SK-N-SH (cell line): ENCODE measurements at regions not wholly inside any gene's neighbourhood (a gene's known extent, or its start where the extent isn't known, plus 50 kb on each side); places are given as distances from the start of the nearest gene placed in this dataset.

Source experiments
- CTCF ChIA-PET: fragments of 300-600, 350-600 bp; formaldehyde crosslinking; extraction: SDS; loops from one replicate; lab custom pipeline; 2021; lab: Yijun Ruan, JAX
- POLR2A ChIA-PET: fragments of 350-600 bp; sonication (Branson Sonifier 250); formaldehyde crosslinking; extraction: SDS; loops from one replicate; lab custom pipeline; 2020; ENCODE audit warnings: antibody characterized with exemption, inconsistent platforms; lab: Yijun Ruan, JAX
- DNase-seq: peaks from one replicate; pipeline ENCODE4 v3.0.0; 2012
- H2AFZ ChIP-seq: fragments of 200-600 bp; sonication (generic); 2 replicates; pipeline ENCODE4 v1.8.1; 2016; ENCODE audit warnings: antibody characterized with exemption, mild to moderate bottlenecking, low read depth
- H3F3A ChIP-seq: fragments of 200-600 bp; sonication (generic); replicated peaks from 2 replicates; pipeline ENCODE3; 2016; ENCODE audit warnings: antibody characterized with exemption, mild to moderate bottlenecking; ENCODE audit not compliant: insufficient read depth
- H3K27ac ChIP-seq, 2 experiments: fragments of 200-500 bp in 1 of 2; fragments of 200-600 bp in 1 of 2; sonication (Bioruptor generic) in 1 of 2; sonication (generic), shearing (Covaris generic) in 1 of 2; 2 replicates each; pipeline versions ENCODE4 v1.5.1 to v1.6.1; 2014 to 2016; ENCODE audit warnings: low read depth in 2 of 2, inconsistent platforms in 1 of 2, low read length in 1 of 2, mild to moderate bottlenecking in 1 of 2, mixed read lengths in 1 of 2
- H3K27me3 ChIP-seq: fragments of 200-600 bp; sonication (generic), shearing (Covaris generic); 2 replicates; pipeline ENCODE4 v1.6.1; 2016; ENCODE audit warnings: mixed run types; ENCODE audit not compliant: insufficient read depth
- H3K36me3 ChIP-seq, 2 experiments: fragments of 200-500 bp in 1 of 2; fragments of 200-600 bp in 1 of 2; sonication (Bioruptor generic) in 1 of 2; sonication (generic) in 1 of 2; replicated peaks in 1 of 2; 2 replicates each; pipeline versions ENCODE3 to v1.5.1; 2014 to 2016; ENCODE audit warnings: low read length in 1 of 2, mild to moderate bottlenecking in 1 of 2; ENCODE audit not compliant: insufficient read depth in 2 of 2, control insufficient read depth in 1 of 2
- H3K4me1 ChIP-seq, 2 experiments: fragments of 200-500 bp in 1 of 2; fragments of 200-600 bp in 1 of 2; sonication (Bioruptor generic) in 1 of 2; sonication (generic), shearing (Covaris generic) in 1 of 2; 2 replicates each; pipeline versions ENCODE4 v1.5.1 to v1.6.1; 2014 to 2016; ENCODE audit warnings: low read depth in 1 of 2, low read length in 1 of 2, mixed run types in 1 of 2; ENCODE audit not compliant: insufficient read depth in 2 of 2, control insufficient read depth in 1 of 2
- H3K4me2 ChIP-seq: fragments of 200-600 bp; sonication (generic), shearing (Covaris generic); 2 replicates; pipeline ENCODE4 v1.6.1; 2017; ENCODE audit warnings: mixed run types
- H3K4me3 ChIP-seq, 2 experiments: fragments of 200-500 bp in 1 of 2; fragments of 200-600 bp in 1 of 2; sonication (Bioruptor generic) in 1 of 2; sonication (generic), shearing (Covaris generic) in 1 of 2; 2 replicates each; pipeline versions ENCODE4 v1.5.1 to v1.8.1; 2014 to 2016; ENCODE audit warnings: low read depth in 2 of 2, inconsistent platforms in 1 of 2, low read length in 1 of 2, mild to moderate bottlenecking in 1 of 2, mixed read lengths in 1 of 2, moderate library complexity in 1 of 2
- H3K79me2 ChIP-seq: fragments of 200-600 bp; sonication (generic); 2 replicates; pipeline ENCODE4 v1.8.1; 2017; ENCODE audit warnings: mild to moderate bottlenecking; ENCODE audit not compliant: insufficient read depth
- H3K9ac ChIP-seq: fragments of 200-600 bp; sonication (generic); 2 replicates; pipeline ENCODE4 v1.6.1; 2017; ENCODE audit warnings: mixed run types
- H3K9me2 ChIP-seq: fragments of 200-600 bp; sonication (generic); 2 replicates; pipeline ENCODE4 v1.6.1; 2017; ENCODE audit warnings: mixed run types
- H3K9me3 ChIP-seq: fragments of 200-600 bp; sonication (generic); 2 replicates; pipeline ENCODE4 v1.6.1; 2017; ENCODE audit warnings: mixed run types, mild to moderate bottlenecking, moderate library complexity
- H4K20me1 ChIP-seq: fragments of 200-600 bp; sonication (generic); 2 replicates; pipeline ENCODE4 v1.6.1; 2017; ENCODE audit warnings: mild to moderate bottlenecking, mixed run types; ENCODE audit not compliant: insufficient read depth
- CTCF ChIP-seq: fragments of 200-600 bp; sonication (generic); IDR thresholded peaks from 2 replicates; pipeline ENCODE4 v1.6.1; 2017; ENCODE audit warnings: antibody characterized with exemption, mild to moderate bottlenecking, moderate library complexity
- EP300 ChIP-seq, 2 experiments: IDR thresholded peaks; 2 replicates each; pipeline versions ENCODE4 v1.4.0 to v1.6.1; 2012; ENCODE audit warnings: borderline replicate concordance in 1 of 2, low read depth in 1 of 2, low read length in 1 of 2
- FOXJ3 ChIP-seq: sonication (generic); formaldehyde crosslinking; IDR thresholded peaks from 2 replicates; pipeline ENCODE4 v1.5.1; 2020; ENCODE audit warnings: mild to moderate bottlenecking, missing genetic modification reagents
- FOXM1 ChIP-seq: IDR thresholded peaks from 2 replicates; pipeline ENCODE4 v1.4.0; 2012; ENCODE audit warnings: low read depth, mild to moderate bottlenecking
- MEF2A ChIP-seq: IDR thresholded peaks from 2 replicates; pipeline ENCODE4 v1.4.0; 2012; ENCODE audit warnings: low read depth, borderline replicate concordance
- MXI1 ChIP-seq: IDR thresholded peaks from 2 replicates; pipeline ENCODE4 v1.6.1; 2012; ENCODE audit warnings: mild to moderate bottlenecking, low read depth, low read length, improper control_type of control experiment
- NRF1 ChIP-seq: IDR thresholded peaks from 2 replicates; pipeline ENCODE4 v1.6.1; 2012; ENCODE audit warnings: low read depth, mild to moderate bottlenecking, low read length
- PBX3 ChIP-seq: IDR thresholded peaks from 2 replicates; pipeline ENCODE4; 2012
- RCOR1 ChIP-seq: fragments of 150-350 bp; IDR thresholded peaks from 2 replicates; pipeline ENCODE4 v1.6.1; 2017; ENCODE audit warnings: antibody characterized with exemption, low read length
- SIN3A ChIP-seq: IDR thresholded peaks from 2 replicates; pipeline ENCODE4 v1.6.1; 2012; ENCODE audit warnings: low read depth, mild to moderate bottlenecking, low read length, moderate library complexity, borderline replicate concordance
- SMC3 ChIP-seq: IDR thresholded peaks from 2 replicates; pipeline ENCODE4 v1.6.1; 2012; ENCODE audit warnings: low read depth, low read length, improper control_type of control experiment
- TCF12 ChIP-seq: IDR thresholded peaks from 2 replicates; pipeline ENCODE4 v1.4.0; 2012
- TEAD4 ChIP-seq: IDR thresholded peaks from 2 replicates; pipeline ENCODE4 v1.4.0; 2012; ENCODE audit warnings: mild to moderate bottlenecking, borderline replicate concordance; ENCODE audit not compliant: insufficient read depth
- USF1 ChIP-seq: IDR thresholded peaks from 2 replicates; pipeline ENCODE4 v1.4.0; 2012; ENCODE audit warnings: low read depth, borderline replicate concordance
- YY1 ChIP-seq: IDR thresholded peaks from 2 replicates; pipeline ENCODE4 v1.4.0; 2012; ENCODE audit warnings: low read depth, mild to moderate bottlenecking
- ZBTB33 ChIP-seq: IDR thresholded peaks from 2 replicates; pipeline ENCODE4 v1.4.0; 2012; ENCODE audit warnings: low read depth, borderline replicate concordance
- WGBS: methylation state at CpG from one replicate; pipeline ENCODE4 v1.1.6; 2017; ENCODE audit warnings: low lambda C conversion rate; 5-methylcytosine and 5-hydroxymethylcytosine counted together

GRCh38 chr13:103188713-103189326 lies 122.6 kb upstream of the SLC10A2 start (continued):
- TF ChIP-seq USF1 (no peak), MEF2A (no peak), YY1 (no peak), FOXM1 (no peak), TCF12 (no peak), CTCF (peak; percentile 52), TEAD4 (no peak), NRF1 (no peak), ZBTB33 (no peak), EP300 (IDR thresholded peaks at IDR 0.05; ENCODE audit: borderline replicate concordance in 1 of 2, low read depth in 1 of 2, low read length in 1 of 2) (peak in 1 of 2 experiments; percentile 39; a peak in 1 of 4 replicates), RCOR1 (no peak), PBX3 (no peak), SIN3A (no peak), FOXJ3 (CRISPR knock-in tag) (no peak)

- no peaks in the 10 kb centered on the region for H3K36me3 ChIP-seq
- H3F3A ChIP-seq = no peaks in the 10 kb centered on the region
- POLR2A ChIA-PET = no interaction called here
- no peak for TF ChIP-seq MXI1
- TF ChIP-seq SMC3 = no peak
- TF ChIP-seq, all 33 proteins: peak for 0
- Histone ChIP-seq H3K9me2 (no peaks in the 10 kb centered on the region), H2AFZ (no peak overlapping the region), H3K4me3 (no peak overlapping the region), H3K9ac (no peak overlapping the region), H3K4me1 (peaks cover 0 to 3% of the 10 kb centered on the region in 2 experiments; a peak in 1 of 4 replicates), H3K9me3 (no peaks in the 10 kb centered on the region), H3K4me2 (no peak overlapping the region), H4K20me1 (no peaks in the 10 kb centered on the region), H3K27me3 (no peaks in the 10 kb centered on the region), H3K27ac (no peak overlapping the region; a peak in 1 of 4 replicates), H3K79me2 (no peaks in the 10 kb centered on the region)
- DNase-seq = no peak
- 72% methylated on average over 10 of the region's 10 CpGs for WGBS
- CTCF ChIA-PET = interaction anchor here (0.7 to 1.6 kb wide), 16 partner anchors 13 to 1600 kb away, joined by 3 to 6 read pairs (median 3); no protein-coding TSS in a partner anchor
Measured at GRCh38 chr13:103187721-103188156, 121.5 kb upstream of the SLC10A2 start.
